GM12878 (cell line): ENCODE measurements at regions not wholly inside any gene's neighbourhood (a gene's known extent, or its start where the extent isn't known, plus 50 kb on each side); places are given as distances from the start of the nearest gene placed in this dataset.

Experiments used
- ATAC-seq: fragments of 200-7000 bp; cut with Tn5 transposase; 3 replicates; pipeline ENCODE4 v1.9.1; 2020; ENCODE audit warnings: mild to moderate bottlenecking, moderate library complexity
- BruUV-seq: library from RNA; stranded (reverse); fragments of 400-500 nt; replicated peaks from 2 replicates; lab custom pipeline; 2021; lab: Mats Ljungman, UMichigan
- CTCF ChIA-PET: fragments of 300-600 bp; sonication (Branson Sonifier 250); formaldehyde crosslinking; extraction: SDS; loops from one replicate; lab custom pipeline; 2021; ENCODE audit warnings: inconsistent platforms; lab: Yijun Ruan, JAX
- POLR2A ChIA-PET: fragments of 350-600 bp; formaldehyde crosslinking; extraction: SDS; loops from one replicate; lab custom pipeline; 2021; ENCODE audit warnings: inconsistent platforms; lab: Charles Lee
- RAD21 ChIA-PET: fragments of 300-600 bp; sonication (Branson Sonifier 250); formaldehyde crosslinking; loops from one replicate; lab custom pipeline; 2023; ENCODE audit warnings: antibody characterized with exemption; ENCODE audit not compliant: unreplicated experiment; lab: Charles Lee
- SMC1A ChIA-PET: fragments of 300-600 bp; sonication (Branson Sonifier 250); formaldehyde crosslinking; loops from one replicate; lab custom pipeline; 2023; ENCODE audit not compliant: unreplicated experiment, uncharacterized antibody; lab: Charles Lee
- DNase-seq: peaks from one replicate; pipeline ENCODE4 v3.0.0-alpha.2; 2011; ENCODE audit warnings: low read depth, low spot score
- FAIRE-seq: peaks from 3 replicates; lab custom pipeline; 2011; peaks lifted over from hg19 to GRCh38; lab: Jason Lieb, UNC
- H2AFZ ChIP-seq: 2 replicates; pipeline ENCODE4 v1.6.0; 2011; ENCODE audit warnings: low read depth, low read length, control low read depth; ENCODE audit not compliant: control insufficient read depth
- H3K27ac ChIP-seq: 2 replicates; pipeline ENCODE4 v1.5.1; 2011; ENCODE audit warnings: control low read depth; ENCODE audit not compliant: control insufficient read depth, insufficient read depth
- H3K27me3 ChIP-seq, 2 experiments: replicated peaks in 1 of 2; 2 replicates each; pipeline versions ENCODE4 v1.6.0 to v1.6.1; 2011; ENCODE audit warnings: low read length in 1 of 2; ENCODE audit not compliant: control insufficient read depth in 2 of 2, insufficient read depth in 2 of 2
- H3K36me3 ChIP-seq, 2 experiments: 2 replicates each; pipeline ENCODE4 v1.5.1; 2011; ENCODE audit warnings: low read length in 1 of 2; ENCODE audit not compliant: control insufficient read depth in 2 of 2, insufficient read depth in 2 of 2
- H3K4me1 ChIP-seq: 2 replicates; pipeline ENCODE4 v1.6.1; 2011; ENCODE audit warnings: mild to moderate bottlenecking, low read length, moderate library complexity, mixed read lengths; ENCODE audit not compliant: control insufficient read depth, insufficient read depth
- H3K4me2 ChIP-seq: 2 replicates; pipeline ENCODE4 v1.6.0; 2011; ENCODE audit warnings: control low read depth; ENCODE audit not compliant: control insufficient read depth, insufficient read depth
- H3K4me3 ChIP-seq: fragments of 200-600 bp; sonication (generic); 2 replicates; pipeline ENCODE4 v1.5.1; 2016
- H3K79me2 ChIP-seq: 2 replicates; pipeline ENCODE4 v1.6.0; 2011; ENCODE audit warnings: low read length; ENCODE audit not compliant: control insufficient read depth, insufficient read depth
- H3K9ac ChIP-seq: 2 replicates; pipeline ENCODE4 v1.8.0; 2011; ENCODE audit warnings: low read length, control low read depth, mixed read lengths; ENCODE audit not compliant: control insufficient read depth, insufficient read depth
- H3K9me3 ChIP-seq: replicated peaks from 3 replicates; pipeline ENCODE4 v1.5.1; 2011; ENCODE audit warnings: mild to moderate bottlenecking, low read length; ENCODE audit not compliant: control insufficient read depth, insufficient read depth
- H4K20me1 ChIP-seq: 2 replicates; pipeline ENCODE4 v1.6.0; 2011; ENCODE audit not compliant: control insufficient read depth, insufficient read depth
- EP300 ChIP-seq, 2 experiments: fragments of 150-350 bp in 1 of 2; IDR thresholded peaks; 2 replicates each; pipeline ENCODE4 v1.6.1; 2011 to 2012; ENCODE audit warnings: low read depth in 2 of 2, low read length in 2 of 2, borderline replicate concordance in 1 of 2, improper control_type of control experiment in 1 of 2, inconsistent platforms in 1 of 2; ENCODE audit not compliant: control insufficient read depth in 1 of 2
- HDAC6 ChIP-seq: fragments of 200-600 bp; sonication (generic); IDR thresholded peaks from one replicate; pipeline ENCODE4 v1.8.0; 2017; ENCODE audit warnings: antibody characterized with exemption; ENCODE audit not compliant: unreplicated experiment
- IKZF2 ChIP-seq, 2 experiments: fragments of 450-650 bp; IDR thresholded peaks; 2 replicates each; pipeline ENCODE4 v1.6.1; 2017; ENCODE audit warnings: mild to moderate bottlenecking in 2 of 2, moderate library complexity in 2 of 2
- IRF3 ChIP-seq: fragments of 450-650 bp; IDR thresholded peaks from 2 replicates; pipeline ENCODE4 v1.6.1; 2014; ENCODE audit warnings: mild to moderate bottlenecking
- KAT2A ChIP-seq: conservative IDR thresholded peaks from 2 replicates; pipeline ENCODE4 v1.6.1; 2011; ENCODE audit warnings: low read depth, low read length; ENCODE audit not compliant: control insufficient read depth
- LARP7 ChIP-seq: fragments of 450-650 bp; IDR thresholded peaks from 2 replicates; pipeline ENCODE4 v1.6.1; 2017; ENCODE audit warnings: mild to moderate bottlenecking
- MAX ChIP-seq: IDR thresholded peaks from 2 replicates; pipeline ENCODE4 v1.6.1; 2012; ENCODE audit warnings: low read depth, low read length, improper control_type of control experiment
- MEF2A ChIP-seq: IDR thresholded peaks from 2 replicates; pipeline ENCODE4 v1.6.1; 2011; ENCODE audit warnings: low read depth, mild to moderate bottlenecking, low read length, moderate library complexity; ENCODE audit not compliant: insufficient read depth
- NFXL1 ChIP-seq: fragments of 450-650 bp; IDR thresholded peaks from 2 replicates; pipeline ENCODE4 v1.6.1; 2017; ENCODE audit warnings: antibody characterized with exemption, mild to moderate bottlenecking, borderline replicate concordance
- POLR2AphosphoS5 ChIP-seq: IDR thresholded peaks from 2 replicates; pipeline ENCODE4 v1.6.1; 2011; ENCODE audit warnings: mild to moderate bottlenecking, low read length, inconsistent platforms
- RELA ChIP-seq: fragments of 450-650 bp; IDR thresholded peaks from 2 replicates; pipeline ENCODE4 v1.8.0; 2014; ENCODE audit warnings: borderline replicate concordance; ENCODE audit not compliant: partially characterized antibody
- SKIL ChIP-seq: fragments of 450-650 bp; IDR thresholded peaks from 2 replicates; pipeline ENCODE4 v1.6.1; 2017; ENCODE audit warnings: mild to moderate bottlenecking, low read depth, inconsistent platforms; ENCODE audit not compliant: poor library complexity, severe bottlenecking
- SP1 ChIP-seq: IDR thresholded peaks from one replicate; pipeline ENCODE4 v1.6.1; 2011; ENCODE audit warnings: low read depth, low read length
- SREBF1 ChIP-seq: IDR thresholded peaks from 2 replicates; pipeline ENCODE4 v1.6.1; 2012; ENCODE audit warnings: mild to moderate bottlenecking, low read length
- TARDBP ChIP-seq: IDR thresholded peaks from 2 replicates; pipeline ENCODE4 v1.6.1; 2016; ENCODE audit warnings: borderline replicate concordance
- TCF7 ChIP-seq: IDR thresholded peaks from 2 replicates; pipeline ENCODE4 v1.6.1; 2014; ENCODE audit warnings: antibody characterized with exemption, borderline replicate concordance
- ZNF592 ChIP-seq: fragments of 450-650 bp; IDR thresholded peaks from 2 replicates; pipeline ENCODE4 v1.6.1; 2017; ENCODE audit warnings: mild to moderate bottlenecking, moderate library complexity
- in situ Hi-C: fragments of 300-500 bp; cut with MboI; formaldehyde crosslinking; loops from 9 replicates; pipeline ENCODE4 v1.14.3; 2018; ENCODE audit warnings: mixed read lengths
- intact Hi-C: fragments of 100-400 bp; cut with micrococcal nuclease; formaldehyde crosslinking; loops from one replicate; pipeline ENCODE4 v1.14.2; 2022; ENCODE audit not compliant: unreplicated experiment

GRCh38 chr3:159600291-159600690 is 388.3 kb upstream of the IL12A start:
- FAIRE-seq (no peak), ATAC-seq (no peak), DNase-seq (no peak)
- BruUV-seq = no TSS peak
- intact Hi-C loops = no loop called here
- Histone ChIP-seq H3K4me3 (no peak overlapping the region), H3K27ac (no peak overlapping the region), H3K9me3 (no peaks in the 10 kb centered on the region; the same call in 2 of the 3 replicates), H3K36me3 (no peaks in the 10 kb centered on the region), H3K4me1 (no peaks in the 10 kb centered on the region), H4K20me1 (no peaks in the 10 kb centered on the region), H3K4me2 (no peak overlapping the region), H3K79me2 (no peaks in the 10 kb centered on the region), H3K9ac (no peak overlapping the region), H3K27me3 (no peaks in the 10 kb centered on the region), H2AFZ (no peak overlapping the region)
- ChIA-PET CTCF (interaction anchor here (0.6 kb wide), 1 partner anchor 280 kb away, joined by 3 read pairs; no protein-coding TSS in a partner anchor), POLR2A (no interaction called here), SMC1A (no interaction called here), RAD21 (no interaction called here)
- no peak for TF ChIP-seq MEF2A
- TF ChIP-seq LARP7 = no peak
- TF ChIP-seq IKZF2 (IDR thresholded peaks at IDR 0.05) = no peak
- no peak for TF ChIP-seq SKIL
- no peak for TF ChIP-seq EP300 (IDR thresholded peaks at IDR 0.05; ENCODE audit: borderline replicate concordance in 1 of 2, control insufficient read depth in 1 of 2, low read depth in 2 of 2, low read length in 2 of 2)
- no peak for TF ChIP-seq TARDBP
- no peak for TF ChIP-seq SREBF1
- no peak for TF ChIP-seq MAX
- TF ChIP-seq TCF7 = no peak
- no peak for TF ChIP-seq NFXL1
- TF ChIP-seq HDAC6 = no peak
- TF ChIP-seq SP1 = no peak
- no peak for TF ChIP-seq POLR2AphosphoS5
- no peak for TF ChIP-seq IRF3
- no peak for TF ChIP-seq ZNF592
- TF ChIP-seq KAT2A = no peak
- TF ChIP-seq RELA = no peak
- in situ Hi-C loops = no loop called here
